GM23338 (cell line): ENCODE measurements at regions not wholly inside any gene's neighbourhood (a gene's known extent, or its start where the extent isn't known, plus 50 kb on each side); places are given as distances from the start of the nearest gene placed in this dataset.

Experiments
- ATAC-seq: fragments of 200-7000 bp; cut with Tn5 transposase; 3 replicates; pipeline ENCODE4 v1.9.1; 2020
- DNase-seq: peaks from one replicate; pipeline ENCODE4 v3.0.0-alpha.2; 2015; ENCODE audit warnings: low spot score
- H2AFZ ChIP-seq: fragments of 200-600 bp; sonication (generic); 2 replicates; pipeline ENCODE4 v1.8.0; 2016; ENCODE audit warnings: antibody characterized with exemption, mild to moderate bottlenecking, moderate library complexity
- H3F3A ChIP-seq: fragments of 200-600 bp; sonication (generic); replicated peaks from 2 replicates; pipeline ENCODE4 v1.8.0; 2017; ENCODE audit warnings: antibody characterized with exemption, mixed run types, low read depth
- H3K27ac ChIP-seq: fragments of 200-600 bp; sonication (generic); 2 replicates; pipeline ENCODE4 v1.6.1; 2016; ENCODE audit warnings: low read depth
- H3K27me3 ChIP-seq: fragments of 200-600 bp; sonication (generic); 2 replicates; pipeline ENCODE4 v1.8.0; 2016; ENCODE audit warnings: mild to moderate bottlenecking, mixed run types, moderate library complexity; ENCODE audit not compliant: insufficient read depth
- H3K36me3 ChIP-seq: fragments of 200-600 bp; sonication (generic); 2 replicates; pipeline ENCODE4 v1.8.0; 2016; ENCODE audit warnings: mild to moderate bottlenecking; ENCODE audit not compliant: insufficient read depth
- H3K4me1 ChIP-seq: fragments of 200-600 bp; sonication (generic); 2 replicates; pipeline ENCODE4 v1.8.0; 2016; ENCODE audit warnings: mild to moderate bottlenecking, moderate library complexity; ENCODE audit not compliant: insufficient read depth
- H3K4me2 ChIP-seq: fragments of 200-600 bp; sonication (generic); 2 replicates; pipeline ENCODE4 v1.7.1; 2017; ENCODE audit warnings: mixed run types
- H3K4me3 ChIP-seq: fragments of 200-600 bp; sonication (generic); 2 replicates; pipeline ENCODE4 v1.6.1; 2016; ENCODE audit warnings: mixed run types
- H3K79me2 ChIP-seq: fragments of 200-600 bp; sonication (generic); replicated peaks from 2 replicates; pipeline ENCODE4 v1.8.0; 2017; ENCODE audit warnings: mild to moderate bottlenecking; ENCODE audit not compliant: insufficient read depth
- H3K9me2 ChIP-seq: fragments of 200-600 bp; sonication (generic); 2 replicates; pipeline ENCODE4 v1.8.0; 2017; ENCODE audit not compliant: insufficient read depth
- H4K20me1 ChIP-seq: fragments of 200-600 bp; sonication (generic); replicated peaks from 2 replicates; pipeline ENCODE4 v1.8.0; 2017; ENCODE audit warnings: mild to moderate bottlenecking; ENCODE audit not compliant: insufficient read depth
- H3K27ac Mint-ChIP-seq: 2 replicates; pipeline ENCODE4 v1.8.0; 2020; ENCODE audit warnings: inconsistent platforms, mild to moderate bottlenecking, moderate library complexity, mixed read lengths
- H3K27me3 Mint-ChIP-seq: 3 replicates; pipeline ENCODE4 v1.8.0; 2022; ENCODE audit warnings: low read depth, mild to moderate bottlenecking, moderate library complexity, mixed read lengths, inconsistent platforms; ENCODE audit not compliant: insufficient read depth, poor library complexity
- H3K36me3 Mint-ChIP-seq: 3 replicates; pipeline ENCODE4 v1.8.0; 2021; ENCODE audit warnings: low read depth, mild to moderate bottlenecking, inconsistent platforms, moderate library complexity, mixed read lengths
- H3K4me1 Mint-ChIP-seq: 3 replicates; pipeline ENCODE4 v1.8.0; 2020; ENCODE audit warnings: mild to moderate bottlenecking, inconsistent platforms, mixed read lengths
- H3K4me3 Mint-ChIP-seq: 3 replicates; pipeline ENCODE4 v1.8.0; 2021; ENCODE audit warnings: moderate library complexity, mild to moderate bottlenecking, inconsistent platforms, mixed read lengths
- H3K9me3 Mint-ChIP-seq: 3 replicates; pipeline ENCODE4 v1.8.0; 2020; ENCODE audit warnings: moderate library complexity, mild to moderate bottlenecking, inconsistent platforms, mixed read lengths
- CREB1 ChIP-seq: fragments of 250-450 bp; sonication (Bioruptor Pico); IDR thresholded peaks from 2 replicates; pipeline ENCODE4 v1.5.0; 2020; ENCODE audit warnings: low read depth, mild to moderate bottlenecking, moderate library complexity
- ETS1 ChIP-seq: IDR thresholded peaks from 2 replicates; pipeline ENCODE4 v1.6.1; 2016; ENCODE audit warnings: antibody characterized with exemption
- NANOG ChIP-seq: IDR thresholded peaks from 2 replicates; pipeline ENCODE4 v1.6.1; 2016; ENCODE audit warnings: antibody characterized with exemption, borderline replicate concordance
- ZNF331 ChIP-seq: fragments of 250-450 bp; sonication (Bioruptor Pico); IDR thresholded peaks from 2 replicates; pipeline ENCODE4 v1.5.0; 2020; ENCODE audit warnings: low read depth, mild to moderate bottlenecking, moderate library complexity
- TF ChIP-seq, protein P1 (sequence below): fragments of 250-450 bp; sonication (Bioruptor Pico); IDR thresholded peaks from 2 replicates; pipeline ENCODE4 v1.5.0; 2020; ENCODE audit warnings: mild to moderate bottlenecking, moderate library complexity

DNA sequence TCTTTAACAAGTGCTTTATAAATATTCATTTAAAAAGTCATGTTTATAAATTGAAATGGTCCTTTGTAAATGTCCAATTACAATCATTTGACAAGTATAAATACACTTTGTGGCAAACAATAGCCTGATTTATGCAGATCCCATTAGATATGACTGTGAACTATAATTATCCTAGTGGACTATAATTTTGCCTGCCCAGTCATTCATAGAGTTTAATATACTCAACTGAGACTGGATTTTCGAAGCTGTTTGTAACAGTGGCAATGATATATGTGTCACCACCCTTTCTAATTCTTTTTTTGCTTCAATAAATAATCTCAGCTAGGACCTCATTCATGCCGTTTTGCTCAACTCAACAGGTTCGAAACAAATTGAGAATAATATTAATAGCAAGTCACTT lies 732.0 kb downstream of the PCDH18 start:
- no peaks in the 10 kb centered on the region for H3K79me2 ChIP-seq
- DNase-seq (no peak), ATAC-seq (no peak)
- Mint-ChIP-seq H3K4me3 (no peak overlapping the region), H3K27ac (no peak overlapping the region), H3K36me3 (peaks cover 46% of the 10 kb centered on the region), H3K4me1 (peaks cover 37% of the 10 kb centered on the region), H3K9me3 (peaks cover 38% of the 10 kb centered on the region), H3K27me3 (peaks cover 10% of the 10 kb centered on the region)
- no peak overlapping the region for H3K4me2 ChIP-seq
- peaks cover 39% of the 10 kb centered on the region for H3K4me1 ChIP-seq
- no peaks in the 10 kb centered on the region for H3K9me2 ChIP-seq
- no peaks in the 10 kb centered on the region for H3K27me3 ChIP-seq
- H2AFZ ChIP-seq, result no peak overlapping the region
- H4K20me1 ChIP-seq, result no peaks in the 10 kb centered on the region
- H3K4me3 ChIP-seq, result no peak overlapping the region
- H3K36me3 ChIP-seq, result no peaks in the 10 kb centered on the region
- TF ChIP-seq CREB1 (CRISPR knock-in tag) (no peak), ETS1 (no peak)
- H3F3A ChIP-seq, result no peaks in the 10 kb centered on the region
- no peak overlapping the region for H3K27ac ChIP-seq

GRCh38 chr4:136796953-136797352 lies 735.3 kb downstream of the PCDH18 start:
- Histone ChIP-seq H3K27ac (peak overlapping the region; percentile 82), H3K4me2 (peak overlapping the region; percentile 35), H4K20me1 (no peaks in the 10 kb centered on the region), H3K4me1 (peaks cover 39% of the 10 kb centered on the region), H3K9me2 (no peaks in the 10 kb centered on the region), H3K27me3 (no peaks in the 10 kb centered on the region), H2AFZ (no peak overlapping the region), H3K4me3 (no peak overlapping the region), H3K36me3 (no peaks in the 10 kb centered on the region), H3F3A (no peaks in the 10 kb centered on the region), H3K79me2 (no peaks in the 10 kb centered on the region)
- H3K4me1 Mint-ChIP-seq, result peaks cover 29% of the 10 kb centered on the region; the same call in 2 of the 3 replicates
- peak; percentile 45 for DNase-seq
- peak overlapping the region; percentile 93 for H3K27ac Mint-ChIP-seq
- peaks cover 13% of the 10 kb centered on the region for H3K9me3 Mint-ChIP-seq
- peak; percentile 75 for ATAC-seq
- no peak overlapping the region for H3K4me3 Mint-ChIP-seq
- peaks cover 4% of the 10 kb centered on the region for H3K27me3 Mint-ChIP-seq
- H3K36me3 Mint-ChIP-seq, result peaks cover 21% of the 10 kb centered on the region
- TF ChIP-seq NANOG (peak; percentile 94), ZNF331 (CRISPR knock-in tag) (no peak)
- TF ChIP-seq, protein P1, sequence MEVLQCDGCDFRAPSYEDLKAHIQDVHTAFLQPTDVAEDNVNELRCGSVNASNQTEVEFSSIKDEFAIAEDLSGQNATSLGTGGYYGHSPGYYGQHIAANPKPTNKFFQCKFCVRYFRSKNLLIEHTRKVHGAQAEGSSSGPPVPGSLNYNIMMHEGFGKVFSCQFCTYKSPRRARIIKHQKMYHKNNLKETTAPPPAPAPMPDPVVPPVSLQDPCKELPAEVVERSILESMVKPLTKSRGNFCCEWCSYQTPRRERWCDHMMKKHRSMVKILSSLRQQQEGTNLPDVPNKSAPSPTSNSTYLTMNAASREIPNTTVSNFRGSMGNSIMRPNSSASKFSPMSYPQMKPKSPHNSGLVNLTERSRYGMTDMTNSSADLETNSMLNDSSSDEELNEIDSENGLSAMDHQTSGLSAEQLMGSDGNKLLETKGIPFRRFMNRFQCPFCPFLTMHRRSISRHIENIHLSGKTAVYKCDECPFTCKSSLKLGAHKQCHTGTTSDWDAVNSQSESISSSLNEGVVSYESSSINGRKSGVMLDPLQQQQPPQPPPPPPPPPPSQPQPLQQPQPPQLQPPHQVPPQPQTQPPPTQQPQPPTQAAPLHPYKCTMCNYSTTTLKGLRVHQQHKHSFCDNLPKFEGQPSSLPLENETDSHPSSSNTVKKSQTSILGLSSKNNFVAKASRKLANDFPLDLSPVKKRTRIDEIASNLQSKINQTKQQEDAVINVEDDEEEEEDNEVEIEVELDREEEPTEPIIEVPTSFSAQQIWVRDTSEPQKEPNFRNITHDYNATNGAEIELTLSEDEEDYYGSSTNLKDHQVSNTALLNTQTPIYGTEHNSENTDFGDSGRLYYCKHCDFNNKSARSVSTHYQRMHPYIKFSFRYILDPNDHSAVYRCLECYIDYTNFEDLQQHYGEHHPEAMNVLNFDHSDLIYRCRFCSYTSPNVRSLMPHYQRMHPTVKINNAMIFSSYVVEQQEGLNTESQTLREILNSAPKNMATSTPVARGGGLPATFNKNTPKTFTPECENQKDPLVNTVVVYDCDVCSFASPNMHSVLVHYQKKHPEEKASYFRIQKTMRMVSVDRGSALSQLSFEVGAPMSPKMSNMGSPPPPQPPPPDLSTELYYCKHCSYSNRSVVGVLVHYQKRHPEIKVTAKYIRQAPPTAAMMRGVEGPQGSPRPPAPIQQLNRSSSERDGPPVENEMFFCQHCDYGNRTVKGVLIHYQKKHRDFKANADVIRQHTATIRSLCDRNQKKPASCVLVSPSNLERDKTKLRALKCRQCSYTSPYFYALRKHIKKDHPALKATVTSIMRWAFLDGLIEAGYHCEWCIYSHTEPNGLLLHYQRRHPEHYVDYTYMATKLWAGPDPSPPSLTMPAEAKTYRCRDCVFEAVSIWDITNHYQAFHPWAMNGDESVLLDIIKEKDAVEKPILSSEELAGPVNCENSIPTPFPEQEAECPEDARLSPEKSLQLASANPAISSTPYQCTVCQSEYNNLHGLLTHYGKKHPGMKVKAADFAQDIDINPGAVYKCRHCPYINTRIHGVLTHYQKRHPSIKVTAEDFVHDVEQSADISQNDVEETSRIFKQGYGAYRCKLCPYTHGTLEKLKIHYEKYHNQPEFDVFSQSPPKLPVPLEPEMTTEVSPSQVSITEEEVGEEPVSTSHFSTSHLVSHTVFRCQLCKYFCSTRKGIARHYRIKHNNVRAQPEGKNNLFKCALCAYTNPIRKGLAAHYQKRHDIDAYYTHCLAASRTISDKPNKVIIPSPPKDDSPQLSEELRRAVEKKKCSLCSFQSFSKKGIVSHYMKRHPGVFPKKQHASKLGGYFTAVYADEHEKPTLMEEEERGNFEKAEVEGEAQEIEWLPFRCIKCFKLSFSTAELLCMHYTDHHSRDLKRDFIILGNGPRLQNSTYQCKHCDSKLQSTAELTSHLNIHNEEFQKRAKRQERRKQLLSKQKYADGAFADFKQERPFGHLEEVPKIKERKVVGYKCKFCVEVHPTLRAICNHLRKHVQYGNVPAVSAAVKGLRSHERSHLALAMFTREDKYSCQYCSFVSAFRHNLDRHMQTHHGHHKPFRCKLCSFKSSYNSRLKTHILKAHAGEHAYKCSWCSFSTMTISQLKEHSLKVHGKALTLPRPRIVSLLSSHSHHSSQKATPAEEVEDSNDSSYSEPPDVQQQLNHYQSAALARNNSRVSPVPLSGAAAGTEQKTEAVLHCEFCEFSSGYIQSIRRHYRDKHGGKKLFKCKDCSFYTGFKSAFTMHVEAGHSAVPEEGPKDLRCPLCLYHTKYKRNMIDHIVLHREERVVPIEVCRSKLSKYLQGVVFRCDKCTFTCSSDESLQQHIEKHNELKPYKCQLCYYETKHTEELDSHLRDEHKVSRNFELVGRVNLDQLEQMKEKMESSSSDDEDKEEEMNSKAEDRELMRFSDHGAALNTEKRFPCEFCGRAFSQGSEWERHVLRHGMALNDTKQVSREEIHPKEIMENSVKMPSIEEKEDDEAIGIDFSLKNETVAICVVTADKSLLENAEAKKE (CRISPR knock-in tag), result peak; percentile 49; the same call in 1 of the 2 replicates
